ENCODE measurements at regions not wholly inside any gene's neighbourhood (a gene's known extent, or its start where the extent isn't known, plus 50 kb on each side); places are given as distances from the start of the nearest gene placed in this dataset.
"Not testable (repeated sequence)": the region's sequence is repeated elsewhere in the genome, so short reads cannot be mapped to it uniquely, and the experiment has no call there.

DNA sequence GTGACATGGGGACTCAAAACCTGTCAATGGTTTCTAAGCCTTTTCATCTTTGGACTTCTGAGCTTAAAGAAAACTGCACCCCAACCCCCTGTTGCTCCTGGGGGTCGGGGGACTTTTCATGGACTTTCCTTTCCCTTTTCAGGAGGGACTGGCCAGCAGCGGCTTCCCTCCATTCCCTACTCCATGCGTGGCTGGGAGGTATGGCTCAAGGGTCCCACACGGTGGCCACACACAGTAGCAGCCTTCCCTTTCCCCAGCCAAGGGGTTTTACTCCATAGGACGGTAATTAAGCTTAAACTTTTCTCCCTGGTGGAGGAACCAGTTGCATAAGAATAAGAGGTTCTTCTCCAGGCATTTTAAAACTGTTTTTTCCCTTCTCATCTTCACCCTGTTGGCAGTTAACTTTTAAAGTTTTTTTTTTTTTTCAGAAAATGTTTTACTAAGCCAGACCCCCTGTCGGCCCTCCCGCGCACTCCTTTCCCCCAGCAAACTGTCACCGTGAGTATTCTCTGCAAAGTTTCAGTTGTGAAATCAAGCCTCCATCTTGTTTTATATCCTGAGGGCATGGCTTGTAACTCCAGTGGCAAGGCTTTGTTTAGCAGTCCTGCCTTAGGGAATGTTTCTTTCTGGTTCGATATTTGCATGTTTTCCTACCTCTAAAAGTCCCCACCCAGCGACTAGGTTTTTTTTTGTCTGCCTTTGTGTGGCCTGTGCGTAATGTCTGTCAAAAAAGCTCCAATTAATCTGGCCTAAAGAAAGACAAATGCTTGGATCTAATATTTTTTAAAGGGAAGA is 325.7 kb downstream of the TLL1 start:
- H3K36me3 ChIP-seq: no peaks in the 10 kb centered on the region
- intact Hi-C loops (cut with DNase I): no loop called here
- 81% methylated on average over 12 of the region's 12 CpGs for WGBS
- TF ChIP-seq CTCF (IDR thresholded peaks at IDR 0.05) (no peak), POLR2AphosphoS5 (IDR thresholded peaks at IDR 0.05) (no peak), POLR2A (IDR thresholded peaks at IDR 0.05) (no peak)
- no peaks in the 10 kb centered on the region for H3K9me3 ChIP-seq
- no peak overlapping the region for H3K27ac ChIP-seq
- no peaks in the 10 kb centered on the region for H3K4me1 ChIP-seq (replicated peaks)
- no peak for DNase-seq (ENCODE audit: low spot score)
- H3K27me3 ChIP-seq (replicated peaks; ENCODE audit: insufficient read depth): no peaks in the 10 kb centered on the region
- H3K4me3 ChIP-seq: no peak overlapping the region

DNA sequence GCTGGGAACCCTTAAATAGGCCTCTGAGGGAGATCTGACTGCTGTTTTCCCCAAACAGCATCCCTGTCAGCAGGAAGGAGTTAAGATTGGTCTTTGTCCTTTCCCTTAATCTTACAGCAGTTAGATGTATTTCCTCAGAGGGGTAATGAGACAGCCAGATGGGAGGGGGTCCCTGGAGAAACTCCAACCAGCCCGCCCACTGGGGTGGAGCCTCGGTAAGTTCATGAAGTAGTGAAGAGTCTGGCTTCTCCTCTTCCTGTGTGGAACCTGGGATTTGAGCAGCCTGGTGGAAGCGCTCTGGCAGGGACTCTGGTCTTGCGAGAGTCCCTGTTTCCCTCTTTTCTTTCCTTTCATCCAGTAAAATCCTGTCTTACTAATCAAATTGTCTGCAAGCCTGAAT is 330.0 kb downstream of the TLL1 start:
- Histone ChIP-seq H3K4me3 (no peak overlapping the region), H3K27me3 (replicated peaks; ENCODE audit: insufficient read depth) (no peaks in the 10 kb centered on the region), H3K4me1 (replicated peaks) (no peaks in the 10 kb centered on the region), H3K36me3 (no peaks in the 10 kb centered on the region), H3K9me3 (no peaks in the 10 kb centered on the region), H3K27ac (no peak overlapping the region)
- DNase-seq (ENCODE audit: low spot score): no peak
- WGBS: 82% methylated on average over 4 of the region's 4 CpGs
- TF ChIP-seq CTCF (IDR thresholded peaks at IDR 0.05) (no peak), POLR2A (IDR thresholded peaks at IDR 0.05) (no peak), POLR2AphosphoS5 (IDR thresholded peaks at IDR 0.05) (no peak)
- intact Hi-C loops (cut with DNase I): no loop called here

- H3K4me3 ChIP-seq; H3K27ac ChIP-seq; H3K36me3 ChIP-seq; H3K4me1 ChIP-seq (replicated peaks); intact Hi-C loops (cut with DNase I); H3K9me3 ChIP-seq; H3K27me3 ChIP-seq (replicated peaks; ENCODE audit: insufficient read depth); DNase-seq (ENCODE audit: low spot score): not testable (repeated sequence)
- WGBS: 92% methylated on average over 4 of the region's 4 CpGs
These were observed 339.3 kb downstream of the TLL1 start for GRCh38 chr4:166212326-166212725.

DNA sequence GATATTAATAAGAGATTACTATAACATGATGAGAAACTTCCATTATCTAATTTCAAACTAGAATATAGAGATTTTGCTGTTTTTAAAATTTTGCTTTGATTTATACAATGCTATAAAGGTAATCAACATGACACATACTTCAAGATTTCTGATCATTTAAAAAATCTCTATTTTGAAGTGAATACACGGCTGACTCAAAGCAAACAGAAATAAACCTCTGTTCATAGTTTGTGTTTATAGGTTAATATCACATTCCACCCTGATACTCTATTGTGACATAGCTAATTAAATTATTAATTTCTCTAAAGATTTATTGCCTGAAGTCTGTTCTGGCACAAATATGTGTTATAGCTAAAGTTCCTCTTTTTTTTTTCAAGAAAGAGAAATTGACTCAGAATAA is 349.2 kb downstream of the TLL1 start:
- Histone ChIP-seq H3K36me3 (no peaks in the 10 kb centered on the region), H3K27ac (no peak overlapping the region), H3K4me1 (replicated peaks) (no peaks in the 10 kb centered on the region), H3K27me3 (replicated peaks; ENCODE audit: insufficient read depth) (no peaks in the 10 kb centered on the region), H3K9me3 (no peaks in the 10 kb centered on the region), H3K4me3 (no peak overlapping the region)
- DNase-seq (ENCODE audit: low spot score): no peak
- TF ChIP-seq CTCF (IDR thresholded peaks at IDR 0.05) (no peak), POLR2AphosphoS5 (IDR thresholded peaks at IDR 0.05) (no peak), POLR2A (IDR thresholded peaks at IDR 0.05) (no peak)
- WGBS: 46% methylated on average over 1 of the region's 1 CpG
- intact Hi-C loops (cut with DNase I): no loop called here

GRCh38 chr4:166228112-166228511 is 355.1 kb downstream of the TLL1 start:
- H3K27me3 ChIP-seq (replicated peaks; ENCODE audit: insufficient read depth): no peaks in the 10 kb centered on the region
- H3K27ac ChIP-seq: no peak overlapping the region
- H3K9me3 ChIP-seq: no peaks in the 10 kb centered on the region
- no peak overlapping the region for H3K4me3 ChIP-seq
- WGBS: 90% methylated on average over 9 of the region's 10 CpGs
- no peak for DNase-seq (ENCODE audit: low spot score)
- TF ChIP-seq CTCF (IDR thresholded peaks at IDR 0.05) (no peak), POLR2AphosphoS5 (IDR thresholded peaks at IDR 0.05) (no peak), POLR2A (IDR thresholded peaks at IDR 0.05) (no peak)
- no peaks in the 10 kb centered on the region for H3K36me3 ChIP-seq
- intact Hi-C loops (cut with DNase I): no loop called here
- no peaks in the 10 kb centered on the region for H3K4me1 ChIP-seq (replicated peaks)

All from prostate gland (tissue), 2 donors.